ENCODE measurements at regions not wholly inside any gene's neighbourhood (a gene's known extent, or its start where the extent isn't known, plus 50 kb on each side); places are given as distances from the start of the nearest gene placed in this dataset.

GRCh38 chr15:96398776-96399175 is 68.3 kb downstream of the NR2F2 start:
- Histone ChIP-seq H3K4me3 (IDR thresholded peaks at IDR 0.05; ENCODE audit: insufficient read depth, low read depth, low read length) (no peak overlapping the region), H3K79me2 (ENCODE audit: insufficient read depth, low read depth) (no peaks in the 10 kb centered on the region), H3K36me3 (ENCODE audit: insufficient read depth) (no peaks in the 10 kb centered on the region), H3K4me1 (ENCODE audit: low read depth, poor library complexity, severe bottlenecking) (peaks cover 2% of the 10 kb centered on the region), H3K27ac (no peak overlapping the region), H4K20me1 (ENCODE audit: insufficient read depth) (no peaks in the 10 kb centered on the region), H3K4me2 (no peak overlapping the region), H2AFZ (ENCODE audit: low read depth) (no peak overlapping the region), H3K9ac (no peak overlapping the region), H3K27me3 (ENCODE audit: insufficient read depth, low read depth) (no peaks in the 10 kb centered on the region)
- TF ChIP-seq, protein P1, sequence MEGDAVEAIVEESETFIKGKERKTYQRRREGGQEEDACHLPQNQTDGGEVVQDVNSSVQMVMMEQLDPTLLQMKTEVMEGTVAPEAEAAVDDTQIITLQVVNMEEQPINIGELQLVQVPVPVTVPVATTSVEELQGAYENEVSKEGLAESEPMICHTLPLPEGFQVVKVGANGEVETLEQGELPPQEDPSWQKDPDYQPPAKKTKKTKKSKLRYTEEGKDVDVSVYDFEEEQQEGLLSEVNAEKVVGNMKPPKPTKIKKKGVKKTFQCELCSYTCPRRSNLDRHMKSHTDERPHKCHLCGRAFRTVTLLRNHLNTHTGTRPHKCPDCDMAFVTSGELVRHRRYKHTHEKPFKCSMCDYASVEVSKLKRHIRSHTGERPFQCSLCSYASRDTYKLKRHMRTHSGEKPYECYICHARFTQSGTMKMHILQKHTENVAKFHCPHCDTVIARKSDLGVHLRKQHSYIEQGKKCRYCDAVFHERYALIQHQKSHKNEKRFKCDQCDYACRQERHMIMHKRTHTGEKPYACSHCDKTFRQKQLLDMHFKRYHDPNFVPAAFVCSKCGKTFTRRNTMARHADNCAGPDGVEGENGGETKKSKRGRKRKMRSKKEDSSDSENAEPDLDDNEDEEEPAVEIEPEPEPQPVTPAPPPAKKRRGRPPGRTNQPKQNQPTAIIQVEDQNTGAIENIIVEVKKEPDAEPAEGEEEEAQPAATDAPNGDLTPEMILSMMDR (conservative IDR thresholded peaks at IDR 0.05; ENCODE audit: low read depth, low read length), result no peak

- H3K4me1 ChIP-seq (ENCODE audit: low read depth, poor library complexity, severe bottlenecking), result no peaks in the 10 kb centered on the region
- H3K4me3 ChIP-seq (IDR thresholded peaks at IDR 0.05; ENCODE audit: insufficient read depth, low read depth, low read length), result no peak overlapping the region
- H3K27ac ChIP-seq, result no peak overlapping the region
- no peak overlapping the region for H3K9ac ChIP-seq
- no peak overlapping the region for H2AFZ ChIP-seq (ENCODE audit: low read depth)
- H3K4me2 ChIP-seq, result no peak overlapping the region
- no peaks in the 10 kb centered on the region for H3K27me3 ChIP-seq (ENCODE audit: insufficient read depth, low read depth)
- TF ChIP-seq, protein P1 (conservative IDR thresholded peaks at IDR 0.05; ENCODE audit: low read depth, low read length), result no peak
- H3K79me2 ChIP-seq (ENCODE audit: insufficient read depth, low read depth), result no peaks in the 10 kb centered on the region
- no peaks in the 10 kb centered on the region for H3K36me3 ChIP-seq (ENCODE audit: insufficient read depth)
- H4K20me1 ChIP-seq (ENCODE audit: insufficient read depth), result no peaks in the 10 kb centered on the region
These were observed 71.9 kb downstream of the NR2F2 start for GRCh38 chr15:96402403-96402802.

GRCh38 chr15:96403071-96403470 is 72.6 kb downstream of the NR2F2 start:
- H2AFZ ChIP-seq (ENCODE audit: low read depth), result no peak overlapping the region
- no peak overlapping the region for H3K4me3 ChIP-seq (IDR thresholded peaks at IDR 0.05; ENCODE audit: insufficient read depth, low read depth, low read length)
- H4K20me1 ChIP-seq (ENCODE audit: insufficient read depth), result no peaks in the 10 kb centered on the region
- H3K27ac ChIP-seq, result no peak overlapping the region
- no peak overlapping the region for H3K4me2 ChIP-seq
- H3K79me2 ChIP-seq (ENCODE audit: insufficient read depth, low read depth), result no peaks in the 10 kb centered on the region
- TF ChIP-seq, protein P1 (conservative IDR thresholded peaks at IDR 0.05; ENCODE audit: low read depth, low read length), result no peak
- H3K9ac ChIP-seq, result no peak overlapping the region
- H3K4me1 ChIP-seq (ENCODE audit: low read depth, poor library complexity, severe bottlenecking), result no peaks in the 10 kb centered on the region
- H3K27me3 ChIP-seq (ENCODE audit: insufficient read depth, low read depth), result no peaks in the 10 kb centered on the region
- no peaks in the 10 kb centered on the region for H3K36me3 ChIP-seq (ENCODE audit: insufficient read depth)

DNA sequence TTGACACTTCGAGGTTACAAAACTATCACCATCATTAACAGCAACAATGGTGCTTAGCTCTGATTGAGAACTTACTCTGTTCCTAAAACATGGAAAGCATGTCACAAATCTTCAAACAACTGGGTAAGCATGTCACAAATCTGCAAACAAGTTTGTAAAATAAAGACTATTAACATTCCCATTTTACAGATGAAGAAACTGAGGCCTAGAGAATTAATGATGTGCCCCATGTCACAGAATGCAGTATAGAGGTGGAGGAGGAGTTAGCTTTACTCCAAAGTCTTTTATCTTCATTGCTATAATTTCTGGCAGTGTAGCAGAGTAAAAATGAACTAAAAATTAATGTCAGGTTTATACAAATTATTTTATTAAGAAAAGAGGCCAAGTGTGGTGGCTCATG is 73.4 kb downstream of the NR2F2 start:
- H2AFZ ChIP-seq (ENCODE audit: low read depth), result no peak overlapping the region
- no peak overlapping the region for H3K9ac ChIP-seq
- H3K27ac ChIP-seq, result no peak overlapping the region
- TF ChIP-seq, protein P1 (conservative IDR thresholded peaks at IDR 0.05; ENCODE audit: low read depth, low read length), result no peak
- H4K20me1 ChIP-seq (ENCODE audit: insufficient read depth), result no peaks in the 10 kb centered on the region
- no peaks in the 10 kb centered on the region for H3K36me3 ChIP-seq (ENCODE audit: insufficient read depth)
- no peak overlapping the region for H3K4me3 ChIP-seq (IDR thresholded peaks at IDR 0.05; ENCODE audit: insufficient read depth, low read depth, low read length)
- no peaks in the 10 kb centered on the region for H3K27me3 ChIP-seq (ENCODE audit: insufficient read depth, low read depth)
- H3K4me1 ChIP-seq (ENCODE audit: low read depth, poor library complexity, severe bottlenecking), result no peaks in the 10 kb centered on the region
- no peak overlapping the region for H3K4me2 ChIP-seq
- H3K79me2 ChIP-seq (ENCODE audit: insufficient read depth, low read depth), result no peaks in the 10 kb centered on the region

Measured in KMS-11 (cell line).